H1 (cell line): ENCODE measurements at regions not wholly inside any gene's neighbourhood (a gene's known extent, or its start where the extent isn't known, plus 50 kb on each side); places are given as distances from the start of the nearest gene placed in this dataset.

ENCODE experiments used
- BCL11A ChIP-seq, 2 experiments: IDR thresholded peaks; one replicate each; pipeline ENCODE4 v1.6.1; 2011; ENCODE audit warnings: low read depth in 2 of 2, low read length in 2 of 2, mild to moderate bottlenecking in 2 of 2
- CHD1 ChIP-seq: IDR thresholded peaks from 2 replicates; pipeline ENCODE4 v1.6.1; 2012; ENCODE audit warnings: low read depth, low read length, improper control_type of control experiment
- CHD7 ChIP-seq: fragments of 300-600 bp; sonication (generic); IDR thresholded peaks from 2 replicates; pipeline ENCODE4 v1.7.1; 2012; ENCODE audit warnings: low read length, moderate library complexity, mild to moderate bottlenecking, inconsistent platforms; ENCODE audit not compliant: insufficient replicate concordance
- GABPA ChIP-seq: IDR thresholded peaks from 2 replicates; pipeline ENCODE4 v1.6.1; 2011; ENCODE audit warnings: mild to moderate bottlenecking, low read length, moderate library complexity, borderline replicate concordance; ENCODE audit not compliant: insufficient read depth
- JUN ChIP-seq: IDR thresholded peaks from 2 replicates; pipeline ENCODE4 v1.6.1; 2011; ENCODE audit warnings: low read depth, mild to moderate bottlenecking, improper control_type of control experiment, low read length
- MAX ChIP-seq: IDR thresholded peaks from 2 replicates; pipeline ENCODE4 v1.6.1; 2012; ENCODE audit warnings: inconsistent platforms
- RBBP5 ChIP-seq: IDR thresholded peaks from 2 replicates; pipeline ENCODE4 v1.7.1; 2012; ENCODE audit warnings: low read depth, mild to moderate bottlenecking, inconsistent platforms, low read length, moderate library complexity, borderline replicate concordance

GRCh38 chr11:127063241-127063640, 62.7 kb upstream of the KIRREL3 start (continued):
- TF ChIP-seq CHD7 (no peak), CHD1 (no peak), RBBP5 (no peak), GABPA (no peak), BCL11A (IDR thresholded peaks at IDR 0.05; ENCODE audit: low read depth in 2 of 2, low read length in 2 of 2) (no peak), JUN (no peak), MAX (no peak)
- TF ChIP-seq, all 59 proteins: peak for 0
